Activated CD4-positive, CD25-positive, alpha-beta regulatory T cell treated with anti-CD3 and anti-CD28 coated beads, Interleukin-2, amount 50 U/mL, for 24 hours (primary cell): ENCODE measurements at regions not wholly inside any gene's neighbourhood (a gene's known extent, or its start where the extent isn't known, plus 50 kb on each side); places are given as distances from the start of the nearest gene placed in this dataset.
"Not testable (repeated sequence)": the region's sequence is repeated elsewhere in the genome, so short reads cannot be mapped to it uniquely, and the experiment has no call there.

ENCODE experiments used
- ATAC-seq, 2 donors: fragments of 150-1000 bp; cut with Tn5 transposase; one replicate each; pipeline ENCODE4 v1.10.0; 2021; ENCODE audit warnings: mild to moderate bottlenecking in 1 of 2, moderate library complexity in 1 of 2

DNA sequence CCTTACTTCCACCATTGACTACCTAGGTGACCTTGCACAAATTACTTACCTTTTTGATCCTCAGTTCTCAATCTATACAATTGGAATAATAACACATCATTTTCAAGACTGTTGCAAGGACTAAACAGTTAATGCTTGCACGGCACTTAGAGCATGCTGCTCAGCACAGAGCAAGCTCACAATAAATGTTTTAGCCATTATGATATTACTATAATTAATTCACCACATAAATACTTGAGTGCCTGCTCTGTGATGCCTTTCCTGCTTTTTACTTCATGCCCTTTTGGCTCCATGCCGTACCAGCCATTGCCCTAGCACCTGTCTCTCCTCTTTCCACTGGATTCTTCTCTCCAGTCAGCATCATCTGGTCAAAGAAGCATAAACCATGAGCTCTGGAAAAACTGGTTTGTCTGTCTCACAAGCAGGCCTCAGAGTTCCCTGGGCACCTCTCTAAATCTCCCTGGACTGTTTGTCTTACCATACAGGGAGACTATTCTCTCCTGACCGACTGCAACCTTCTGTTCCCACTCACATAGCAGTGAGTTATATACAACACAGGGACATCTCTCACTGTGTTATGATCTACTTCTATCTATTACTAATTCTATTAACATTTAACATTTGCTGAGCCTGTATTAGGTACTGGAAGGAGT is 260.4 kb upstream of the ADRA1B start:
- ATAC-seq = no peak

DNA sequence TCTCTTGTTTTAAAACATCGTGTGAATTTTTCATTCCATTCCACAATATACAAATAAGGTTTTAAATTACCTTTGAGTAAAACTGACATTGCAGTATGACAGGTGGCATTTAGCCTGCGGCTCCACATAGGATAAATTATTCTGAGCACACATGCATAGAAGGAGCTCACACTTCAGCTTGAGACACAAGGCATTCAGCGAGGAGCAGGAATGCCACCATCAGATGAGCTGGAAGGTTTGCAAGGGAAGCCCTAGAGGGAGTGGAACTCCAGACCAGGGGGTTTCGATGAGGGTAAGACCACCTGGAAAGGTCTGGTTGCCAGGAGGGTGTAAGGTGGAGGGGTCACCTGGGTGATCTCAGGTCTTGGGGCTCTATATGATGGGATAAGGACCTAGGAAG is 259.0 kb upstream of the ADRA1B start:
- no peak for ATAC-seq

DNA sequence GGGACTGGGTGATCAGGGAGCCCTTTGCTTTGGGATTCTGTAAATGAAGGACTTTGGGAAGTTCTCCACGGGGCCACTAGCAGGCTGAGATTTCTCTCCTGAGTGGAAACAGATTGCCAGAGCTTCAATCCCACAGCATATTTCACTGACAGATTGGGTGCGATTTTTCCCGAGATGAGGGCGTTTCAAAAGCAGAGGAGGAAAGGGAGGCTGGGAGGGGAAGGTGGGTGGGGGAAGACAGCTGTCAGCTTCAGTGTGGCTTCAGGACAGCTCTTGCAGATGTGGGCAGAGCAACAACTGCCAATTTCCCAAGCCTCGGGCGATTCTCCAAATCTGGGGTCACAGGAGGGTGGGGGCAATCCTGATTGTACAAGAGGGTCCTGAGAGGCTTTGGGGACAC is 258.5 kb upstream of the ADRA1B start:
- ATAC-seq = no peak

DNA sequence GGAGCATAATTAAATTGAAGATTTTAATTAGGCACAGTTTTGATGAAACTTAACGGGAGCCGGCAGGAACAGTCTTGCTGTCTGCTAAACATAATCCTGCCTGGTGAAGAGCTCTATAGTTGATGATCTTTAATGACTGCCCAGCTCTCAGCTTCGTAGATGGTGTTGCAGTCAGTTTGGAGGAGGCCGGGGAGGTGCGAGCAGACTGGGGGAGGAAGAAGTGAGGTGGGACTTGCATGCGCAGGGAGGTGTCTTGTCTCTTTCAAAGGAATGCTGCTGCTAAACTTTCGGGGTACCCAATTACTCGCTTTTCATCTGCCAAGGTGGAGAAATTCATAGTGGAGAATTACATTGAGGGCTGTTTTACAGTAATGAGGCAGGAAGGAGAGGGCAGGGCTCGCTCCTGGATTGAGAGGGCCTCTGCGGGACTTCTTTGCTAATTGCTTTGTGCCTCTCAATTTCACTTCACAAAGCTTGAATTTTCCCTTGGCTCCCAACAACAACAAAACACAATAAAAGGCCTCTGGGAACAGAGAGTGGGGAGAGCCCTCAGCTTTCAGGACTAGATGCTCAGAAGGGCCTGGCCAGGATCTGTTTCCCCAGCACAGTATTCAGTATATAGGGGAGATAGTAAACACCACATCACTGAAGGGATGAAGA is 257.9 kb upstream of the ADRA1B start:
- no peak for ATAC-seq

DNA sequence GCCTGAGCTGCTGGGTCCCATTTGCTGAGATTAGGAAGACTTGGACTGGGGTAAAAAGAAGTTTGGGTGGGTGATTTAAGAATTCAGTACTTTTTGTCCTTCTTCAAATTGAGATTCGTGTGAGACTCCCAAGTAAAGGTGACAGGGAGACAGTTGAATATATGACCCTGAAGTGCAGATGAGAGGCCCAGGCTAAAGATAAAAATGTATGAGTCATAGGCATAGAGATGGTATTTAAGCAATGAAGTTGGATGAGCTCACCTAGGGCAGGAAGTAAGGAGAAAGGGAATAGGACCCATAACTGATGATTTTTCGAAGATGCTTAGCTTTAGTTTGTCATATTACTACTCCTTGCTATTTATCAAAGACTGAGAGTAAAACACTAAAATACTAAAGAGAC is 255.9 kb upstream of the ADRA1B start:
- no peak for ATAC-seq

DNA sequence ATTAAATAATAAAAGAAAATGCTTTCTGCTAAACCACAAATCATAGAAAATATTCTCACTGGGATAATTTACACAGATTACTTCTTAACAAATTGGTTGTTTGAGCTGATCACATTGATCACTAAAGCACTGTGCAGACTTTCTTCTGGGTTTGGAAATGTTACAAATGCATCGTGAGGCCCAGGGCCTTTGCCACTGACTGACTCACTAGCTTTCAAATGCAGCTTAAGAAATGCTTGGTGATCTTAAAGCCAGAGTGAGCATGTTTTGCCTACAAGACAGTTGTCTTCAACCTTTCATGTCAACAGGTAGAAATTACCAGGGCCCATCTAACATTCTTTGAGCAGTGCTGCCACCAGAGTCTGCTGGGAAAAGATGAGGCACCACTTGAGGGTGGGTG is 252.3 kb upstream of the ADRA1B start:
- ATAC-seq = no peak

DNA sequence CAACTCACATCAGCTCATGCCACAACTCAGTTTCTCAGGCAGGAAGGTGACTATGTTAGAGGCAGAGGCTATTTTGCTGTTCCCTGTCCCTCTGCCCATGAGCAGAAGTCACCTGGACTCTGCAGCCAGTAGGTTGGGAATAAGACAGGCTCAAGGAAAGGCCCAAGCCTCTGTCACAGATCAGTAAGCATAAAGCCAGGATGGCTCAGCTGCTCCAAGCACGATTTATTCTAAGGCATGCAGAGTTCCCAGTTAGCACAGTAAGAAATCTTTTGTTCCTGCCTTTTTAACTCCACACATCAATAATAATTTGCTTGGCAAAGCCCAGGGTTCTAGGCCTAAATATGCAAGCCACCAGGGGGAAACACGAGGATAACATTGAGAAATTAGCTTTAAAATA is 249.0 kb upstream of the ADRA1B start:
- no peak for ATAC-seq

DNA sequence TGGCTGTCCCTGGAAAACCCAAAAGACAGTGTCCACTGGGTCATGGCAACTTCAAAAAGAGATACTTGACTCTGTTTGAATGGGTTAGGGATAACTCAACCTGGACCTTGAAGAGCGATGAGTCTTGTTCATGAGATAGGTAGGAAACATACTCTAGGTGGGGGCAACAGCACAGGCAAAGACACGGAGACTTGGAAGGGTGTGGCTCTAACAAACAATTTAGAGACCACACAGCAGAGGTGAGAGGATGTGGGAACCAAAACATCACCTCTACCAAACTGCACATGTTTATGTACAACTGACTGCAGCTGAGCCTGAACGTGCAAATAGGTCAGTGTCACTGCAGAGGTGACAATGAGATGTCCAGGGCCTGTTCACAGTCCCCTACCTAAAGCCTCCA is 247.7 kb upstream of the ADRA1B start:
- ATAC-seq = no peak

DNA sequence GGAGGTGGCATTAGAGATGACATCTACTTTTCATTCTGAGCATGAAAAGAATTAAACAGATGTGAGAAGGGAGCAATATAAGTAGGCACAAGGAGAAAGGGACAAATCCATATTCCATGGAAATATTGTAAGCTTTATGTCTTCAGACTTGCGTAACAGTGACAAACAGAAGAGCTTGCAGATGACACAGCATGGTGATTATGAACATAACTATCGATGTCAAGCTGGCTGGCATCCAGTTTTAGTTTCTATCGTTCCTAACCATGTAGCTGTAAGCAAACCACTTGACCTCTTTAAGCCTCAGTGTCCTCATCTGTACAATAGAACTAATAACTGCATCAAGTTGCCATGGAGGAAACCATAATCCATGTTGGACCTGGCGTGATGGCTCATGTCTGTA is 246.7 kb upstream of the ADRA1B start:
- no peak for ATAC-seq

DNA sequence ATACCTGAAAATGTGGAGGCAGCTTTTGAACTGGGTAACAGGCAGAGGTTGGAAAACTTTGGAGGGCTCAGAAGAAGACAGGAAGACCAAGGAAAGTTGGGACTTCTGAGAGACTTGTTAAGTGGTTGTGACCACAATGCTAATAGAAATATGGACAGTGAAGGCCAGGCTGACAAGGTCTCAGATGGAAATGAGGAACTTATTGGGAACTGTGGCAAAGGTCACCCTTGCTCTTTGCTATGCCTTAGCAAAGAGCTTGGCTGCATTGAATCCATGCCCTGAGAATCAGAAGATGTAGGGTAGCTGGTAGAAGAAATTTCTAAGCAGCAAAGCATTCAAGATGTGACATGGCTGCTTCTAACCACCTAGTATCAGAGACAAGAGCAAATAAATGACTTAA is 244.4 kb upstream of the ADRA1B start:
- ATAC-seq = no peak

DNA sequence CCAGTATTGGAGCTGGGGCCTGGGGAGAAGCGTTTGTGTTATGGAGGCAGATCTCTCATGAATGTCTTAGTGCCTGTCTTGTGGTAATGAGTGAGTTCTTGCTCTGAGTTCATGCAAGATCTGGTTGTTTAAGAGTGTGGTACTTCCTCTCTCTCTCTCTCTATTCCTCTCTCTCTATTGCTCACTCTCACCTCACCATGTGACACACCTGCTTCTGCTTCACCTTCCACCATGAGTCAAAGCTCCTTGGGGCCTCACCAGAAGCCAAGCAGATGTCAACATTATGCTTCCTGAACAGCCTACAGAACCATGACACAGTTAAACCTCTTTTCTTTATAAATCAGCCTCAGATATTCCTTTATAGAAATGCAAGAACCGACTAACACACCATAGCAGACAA is 242.7 kb upstream of the ADRA1B start:
- peak in 1 of 2 donors; percentile 30 for ATAC-seq

DNA sequence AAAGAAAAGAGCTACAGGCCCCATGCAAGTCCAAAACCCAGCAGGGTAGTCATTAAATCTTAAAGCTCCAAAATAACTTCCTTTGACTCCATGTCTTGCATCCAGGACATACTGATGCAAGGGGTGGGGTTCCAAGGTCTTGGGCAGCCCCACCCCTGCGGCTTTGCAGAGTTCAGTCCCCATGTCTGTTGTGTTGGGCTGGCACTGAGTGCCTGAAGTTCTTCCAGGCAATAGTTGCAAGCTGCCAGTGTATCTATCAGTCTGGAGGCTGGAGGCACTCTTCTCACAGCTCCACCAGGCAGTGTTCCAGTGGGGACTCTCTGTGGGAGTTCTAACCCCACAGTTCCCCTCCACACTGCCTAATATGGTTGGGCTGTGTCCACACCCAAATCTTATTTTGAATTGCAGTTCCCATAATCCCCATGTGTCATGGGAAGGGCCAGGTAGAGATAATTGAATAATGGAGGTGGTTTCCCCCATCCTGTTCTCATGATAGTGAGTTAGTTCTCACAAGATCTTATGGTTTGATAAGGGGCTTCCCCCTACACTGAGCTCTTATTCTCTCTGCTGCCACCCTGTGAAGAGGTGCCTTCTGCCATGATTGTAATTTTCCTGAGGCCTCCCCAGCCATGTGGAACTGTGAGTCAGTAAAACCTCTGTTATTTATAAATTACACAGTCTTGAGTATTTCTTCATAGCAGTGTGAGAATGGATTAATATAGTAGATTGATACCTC is 237.5 kb upstream of the ADRA1B start:
- ATAC-seq = peak; percentile 56 to 63

DNA sequence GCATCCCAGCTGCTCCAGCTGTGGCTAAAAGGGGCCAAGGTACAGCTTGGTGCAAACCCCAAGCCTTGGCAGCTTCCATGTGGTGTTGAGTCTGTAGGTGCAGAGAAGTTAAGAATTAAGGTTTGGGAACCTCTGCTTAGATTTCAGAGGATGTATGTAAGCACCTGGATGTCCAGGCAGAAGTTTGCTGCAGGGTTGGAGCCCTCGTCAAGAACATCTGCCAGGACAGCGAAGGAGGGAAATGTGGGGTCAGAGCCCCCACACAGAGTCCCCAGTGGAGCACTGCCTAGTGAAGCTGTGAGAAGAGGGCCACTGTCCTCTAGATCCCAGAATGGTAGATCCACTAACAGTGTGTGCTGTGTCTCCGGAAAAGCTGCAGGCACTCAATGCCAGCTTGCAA is 236.2 kb upstream of the ADRA1B start:
- ATAC-seq = no peak

DNA sequence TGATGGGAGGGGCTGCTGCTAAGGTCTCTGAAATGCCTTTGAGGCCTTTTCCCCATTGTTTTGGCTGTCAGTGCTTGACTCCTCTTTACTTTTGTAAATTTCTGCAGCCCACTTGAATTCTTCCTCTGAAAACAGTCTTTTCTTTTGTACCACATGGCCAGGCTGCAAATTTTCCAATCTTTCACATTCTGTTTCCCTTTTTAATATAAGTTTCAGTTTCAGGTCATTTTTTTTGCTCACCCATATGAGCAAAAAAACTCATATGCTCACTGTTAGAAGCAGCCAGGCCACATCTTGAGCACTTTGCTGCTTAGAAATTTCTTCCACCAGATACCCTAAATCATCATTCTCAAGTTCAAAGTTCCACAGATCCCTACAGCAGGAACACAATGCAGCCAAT is 234.6 kb upstream of the ADRA1B start:
- ATAC-seq = no peak

DNA sequence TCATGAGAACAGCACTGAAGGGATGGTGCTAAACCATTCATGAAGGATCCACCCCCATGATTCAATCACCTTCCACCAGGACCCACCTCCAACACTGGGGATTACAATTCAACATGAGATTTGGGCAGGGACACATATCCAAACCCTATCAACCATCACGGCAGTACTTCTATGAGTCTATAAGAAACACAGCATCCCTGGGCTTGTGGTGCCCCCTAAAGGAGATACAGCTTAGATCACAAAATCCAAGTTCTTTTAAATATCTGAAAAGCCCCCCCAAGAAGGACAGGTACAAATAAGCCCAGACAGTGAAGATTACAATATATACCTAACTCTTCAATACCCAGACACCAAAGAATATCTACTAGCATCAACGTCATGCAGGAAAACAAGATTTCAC is 233.7 kb upstream of the ADRA1B start:
- no peak for ATAC-seq

DNA sequence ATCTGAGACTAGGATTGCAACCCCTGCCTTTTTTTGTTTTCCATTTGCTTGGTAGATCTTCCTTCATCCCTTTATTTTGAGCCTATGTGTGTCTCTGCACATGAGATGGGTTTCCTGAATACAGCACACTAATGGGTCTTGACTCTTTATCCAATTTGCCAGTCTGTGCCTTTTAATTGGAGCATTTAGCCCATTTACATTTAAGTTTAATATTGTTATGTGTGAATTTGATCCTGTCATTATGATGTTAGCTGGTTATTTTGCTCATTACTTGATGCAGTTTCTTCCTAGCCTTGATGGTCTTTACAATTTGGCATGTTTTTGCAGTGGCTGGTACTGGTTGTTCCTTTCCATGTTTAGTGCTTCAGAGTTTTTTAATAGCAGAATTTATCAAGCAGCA is 228.4 kb upstream of the ADRA1B start:
- not testable (repeated sequence) for ATAC-seq

DNA sequence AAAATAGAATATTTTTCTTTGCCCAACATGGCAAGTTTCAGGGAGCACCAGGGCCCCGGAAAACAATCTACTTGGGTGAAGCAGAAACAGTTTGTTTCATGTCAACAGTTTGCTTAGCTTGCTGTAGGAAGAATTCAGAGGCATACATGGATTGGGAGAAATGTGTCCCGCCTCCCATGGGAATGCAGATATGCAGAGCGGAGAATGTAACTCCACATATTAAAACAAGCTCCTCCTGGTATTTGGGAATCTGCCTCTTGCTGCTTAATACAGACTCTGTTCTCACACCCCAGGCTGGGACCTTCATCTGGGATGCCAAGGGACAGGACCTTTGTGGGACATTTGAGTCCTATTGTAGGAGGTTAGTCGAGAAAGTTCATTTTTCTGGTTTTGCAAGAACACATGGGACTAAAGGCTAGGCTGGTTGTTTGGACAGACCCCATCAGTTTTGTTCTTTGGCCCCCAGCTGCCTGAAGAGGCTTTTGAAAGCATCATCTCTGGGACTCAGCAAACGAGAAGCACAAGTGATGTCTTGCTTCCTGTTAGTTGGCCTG is 220.5 kb upstream of the ADRA1B start:
- ATAC-seq = no peak

DNA sequence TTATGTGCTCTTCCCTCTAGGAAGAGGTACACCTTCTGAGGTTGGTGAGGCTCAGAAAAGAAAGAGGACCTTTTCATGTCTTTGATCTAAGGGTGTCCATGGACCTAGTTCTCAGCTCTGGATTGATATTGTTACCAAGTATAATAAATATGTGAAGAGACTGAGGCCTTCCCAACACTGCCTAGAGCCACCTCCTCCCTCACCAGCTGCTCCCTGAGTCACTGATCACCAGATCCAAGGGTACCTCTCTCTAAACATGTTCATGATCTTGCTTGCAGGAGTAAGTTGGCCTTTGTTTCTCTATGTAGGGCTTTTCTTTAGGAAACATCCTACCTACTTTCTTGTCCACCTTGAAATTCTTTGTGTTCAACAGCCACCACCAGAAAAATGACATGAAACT is 218.8 kb upstream of the ADRA1B start:
- no peak for ATAC-seq

DNA sequence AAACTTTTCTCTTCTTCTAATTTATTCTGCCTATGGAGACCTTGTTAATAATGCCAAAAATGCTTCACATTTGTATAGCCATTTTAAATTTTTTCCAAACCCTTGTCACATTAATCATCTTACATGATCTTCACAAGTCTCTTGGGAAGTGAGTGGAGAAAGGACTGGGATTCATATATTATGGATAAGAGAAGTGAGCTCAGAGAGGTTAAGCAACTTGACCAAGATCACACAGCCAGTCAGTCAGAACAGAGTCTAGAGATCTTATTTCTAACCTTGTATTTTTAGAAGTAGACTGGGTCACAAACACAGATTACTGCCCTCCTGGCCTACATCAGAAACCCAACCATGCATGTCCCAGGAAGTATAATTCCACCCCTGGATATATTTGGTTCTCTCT is 218.0 kb upstream of the ADRA1B start:
- no peak for ATAC-seq

DNA sequence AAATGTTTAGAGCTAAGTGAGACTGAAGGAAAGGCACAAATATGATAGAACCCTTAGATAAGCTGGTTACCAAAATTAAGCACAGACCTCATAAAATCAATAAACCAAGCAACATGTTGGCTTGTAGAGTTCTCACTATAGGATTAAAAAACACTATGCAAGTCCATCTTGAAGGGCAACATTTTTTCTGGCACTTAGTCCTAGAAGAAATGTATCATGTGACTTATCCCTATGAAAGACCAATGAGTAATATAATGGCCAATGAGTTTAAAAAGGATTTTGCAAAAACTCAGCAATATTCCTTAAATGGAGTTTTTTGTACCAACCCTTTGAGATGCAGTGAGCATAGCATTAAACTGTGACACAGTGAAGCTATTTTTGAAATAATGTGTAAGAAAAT is 216.3 kb upstream of the ADRA1B start:
- ATAC-seq = no peak

DNA sequence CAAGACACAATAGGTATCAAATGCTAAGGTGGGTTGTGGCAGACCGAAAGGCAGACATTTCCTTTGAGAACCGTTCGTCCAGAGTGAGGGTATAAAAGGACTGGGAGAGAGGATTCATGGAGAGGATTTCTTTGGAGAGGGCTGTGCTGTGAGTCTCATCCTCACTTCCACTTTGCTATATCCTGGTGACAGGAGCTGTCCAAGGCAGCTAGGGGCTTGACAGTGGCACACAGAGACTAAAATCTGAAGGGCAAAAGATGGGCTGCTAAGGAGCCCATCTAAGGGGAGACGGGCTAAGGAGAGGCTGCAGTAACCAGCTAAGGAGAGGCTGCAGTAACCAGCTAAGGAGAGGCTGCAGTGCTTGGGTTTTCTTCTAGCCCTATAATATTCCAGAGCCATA is 214.0 kb upstream of the ADRA1B start:
- no peak for ATAC-seq

DNA sequence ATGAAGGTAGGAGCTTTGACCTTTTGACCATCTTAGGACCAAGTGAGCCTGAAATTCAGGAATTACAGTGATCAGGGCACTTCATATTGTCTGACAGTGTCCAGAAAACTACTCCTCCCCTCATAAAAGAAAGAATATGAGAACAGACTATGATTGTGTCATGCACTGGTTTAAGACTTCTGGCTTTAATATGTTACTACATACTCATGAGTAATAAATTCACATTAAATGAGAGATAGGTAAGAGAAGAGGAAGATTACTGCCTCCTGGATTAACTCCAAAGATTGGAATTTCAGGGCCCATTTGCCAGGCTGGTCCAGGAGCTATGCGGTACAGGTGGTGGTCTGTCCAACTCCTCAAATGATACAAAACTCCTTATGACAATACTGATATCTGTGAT is 213.5 kb upstream of the ADRA1B start:
- no peak for ATAC-seq

DNA sequence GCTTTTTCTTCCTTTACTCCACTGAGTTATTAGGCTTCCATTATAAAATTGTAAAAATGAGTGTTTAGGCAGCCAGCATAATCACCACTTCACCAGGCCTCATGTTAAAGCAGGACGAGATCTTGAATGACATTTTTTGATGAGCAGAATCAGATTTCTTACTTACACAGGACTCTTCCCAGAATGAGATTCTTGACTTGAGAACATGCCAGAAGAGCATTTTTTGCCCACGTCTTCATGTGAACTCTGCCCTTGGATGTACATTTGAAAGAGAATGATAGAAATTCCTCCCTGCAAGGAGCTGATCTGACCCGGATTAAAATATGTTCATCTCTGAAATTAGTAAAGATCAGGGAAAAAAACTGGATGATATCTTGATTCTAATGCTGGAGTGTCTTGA is 212.1 kb upstream of the ADRA1B start:
- no peak for ATAC-seq

DNA sequence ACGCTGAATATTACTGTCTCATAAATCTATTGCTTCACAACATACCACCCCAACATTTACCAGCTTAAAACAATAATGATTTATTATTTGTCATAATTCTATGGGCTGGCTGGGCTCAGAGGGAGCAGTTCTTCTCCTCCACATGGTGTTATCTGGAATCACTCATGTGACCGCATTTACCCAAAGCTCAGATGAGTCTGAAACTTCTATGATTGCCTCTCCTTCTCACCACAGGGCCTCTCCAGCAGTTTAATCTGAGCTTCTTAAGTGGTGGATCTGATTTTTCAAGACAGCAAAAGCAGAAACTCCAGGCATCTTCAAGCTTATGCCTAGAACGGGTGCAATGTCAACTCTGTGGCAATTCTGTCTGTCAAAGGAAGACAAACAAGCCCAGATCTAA is 210.3 kb upstream of the ADRA1B start:
- ATAC-seq = no peak
